A673 (cell line): ENCODE measurements at regions not wholly inside any gene's neighbourhood (a gene's known extent, or its start where the extent isn't known, plus 50 kb on each side); places are given as distances from the start of the nearest gene placed in this dataset.

Experiments
- BruUV-seq: library from RNA; stranded (reverse); fragments of 400-500 nt; replicated peaks from 2 replicates; lab custom pipeline; 2021; lab: Mats Ljungman, UMichigan
- CTCF ChIA-PET: fragments of 300-600 bp; sonication (Branson Sonifier 250); formaldehyde crosslinking; loops from one replicate; lab custom pipeline; 2022; ENCODE audit warnings: antibody characterized with exemption; lab: Charles Lee
- POLR2A ChIA-PET: fragments of 300-600 bp; sonication (Branson Sonifier 250); formaldehyde crosslinking; loops from one replicate; lab custom pipeline; 2022; ENCODE audit warnings: antibody characterized with exemption; ENCODE audit not compliant: low non-redundant PET; lab: Charles Lee
- DNase-seq: peaks from one replicate; pipeline ENCODE4 v3.0.0-alpha.2; 2015; ENCODE audit warnings: low spot score
- H3K27ac ChIP-seq: fragments of 200-600 bp; sonication (generic); 2 replicates; pipeline ENCODE4 v1.5.1; 2016; ENCODE audit warnings: mixed run types, low read depth, mild to moderate bottlenecking, mixed read lengths, antibody characterized with exemption, low read length; ENCODE audit not compliant: poor library complexity, severe bottlenecking
- H3K27me3 ChIP-seq: fragments of 200-600 bp; sonication (generic); replicated peaks from 2 replicates; pipeline ENCODE4 v1.6.1; 2017; ENCODE audit warnings: mixed run types, low read depth, mild to moderate bottlenecking, mixed read lengths, antibody characterized with exemption, low read length; ENCODE audit not compliant: insufficient read depth, poor library complexity
- H3K36me3 ChIP-seq: fragments of 200-600 bp; sonication (generic); 2 replicates; pipeline ENCODE4 v1.6.1; 2016; ENCODE audit warnings: mixed run types, mild to moderate bottlenecking, mixed read lengths, antibody characterized with exemption, low read length; ENCODE audit not compliant: insufficient read depth, poor library complexity, severe bottlenecking
- H3K4me1 ChIP-seq: fragments of 200-600 bp; sonication (generic); 2 replicates; pipeline ENCODE4 v1.6.1; 2017; ENCODE audit warnings: mixed run types, mild to moderate bottlenecking, mixed read lengths, antibody characterized with exemption, low read length; ENCODE audit not compliant: insufficient read depth, poor library complexity, severe bottlenecking
- H3K4me3 ChIP-seq: fragments of 200-600 bp; sonication (generic); 2 replicates; pipeline ENCODE4 v1.5.1; 2016; ENCODE audit warnings: low read depth, mixed run types, mild to moderate bottlenecking, mixed read lengths, low read length; ENCODE audit not compliant: poor library complexity, severe bottlenecking
- H3K9me3 ChIP-seq: fragments of 200-600 bp; sonication (generic); 2 replicates; pipeline ENCODE4 v1.6.1; 2016; ENCODE audit warnings: mixed run types, low read depth, mild to moderate bottlenecking, mixed read lengths, antibody characterized with exemption, low read length; ENCODE audit not compliant: poor library complexity, severe bottlenecking
- CTCF ChIP-seq: fragments of 300-800, 200-600 bp; sonication (generic); conservative IDR thresholded peaks from 2 replicates; pipeline ENCODE4 v1.5.1; 2017; ENCODE audit warnings: low read depth, mild to moderate bottlenecking, antibody characterized with exemption, low read length, moderate library complexity, mixed read lengths
- EZH2 ChIP-seq: fragments of 200-600 bp; sonication (generic); IDR thresholded peaks from 2 replicates; pipeline ENCODE4 v1.6.1; 2017; ENCODE audit warnings: borderline replicate concordance, low read depth, mild to moderate bottlenecking, mixed read lengths, antibody characterized with exemption, low read length; ENCODE audit not compliant: poor library complexity, severe bottlenecking
- intact Hi-C: fragments of 100-400 bp; cut with micrococcal nuclease; formaldehyde crosslinking; loops from one replicate; pipeline ENCODE4 v1.10.0; 2022; ENCODE audit not compliant: unreplicated experiment

DNA sequence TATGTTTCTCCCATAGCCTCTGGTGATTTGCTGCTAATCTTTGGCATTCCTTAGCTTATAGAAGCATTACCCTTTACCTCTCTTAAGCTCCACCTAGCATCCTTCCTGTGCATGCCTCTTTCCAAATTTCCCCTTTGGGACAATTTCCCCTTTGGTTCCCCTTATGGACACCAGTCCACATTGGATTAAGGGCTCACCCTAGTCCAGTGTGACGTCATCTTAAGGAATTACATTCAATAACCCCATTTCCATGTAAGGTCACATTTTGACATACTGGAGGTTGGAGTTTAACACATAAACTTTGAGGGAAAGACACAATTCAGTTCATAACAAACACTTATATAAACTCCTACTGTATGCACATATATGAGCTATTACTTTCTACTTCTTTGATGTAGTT, 916.6 kb downstream of the SLC4A3 start:
- Histone ChIP-seq H3K4me3 (no peak overlapping the region), H3K4me1 (no peaks in the 10 kb centered on the region), H3K27me3 (no peaks in the 10 kb centered on the region), H3K36me3 (no peaks in the 10 kb centered on the region), H3K27ac (no peak overlapping the region), H3K9me3 (no peaks in the 10 kb centered on the region)
- no peak for DNase-seq
- POLR2A ChIA-PET = no interaction called here
- TF ChIP-seq EZH2 = no peak
- TF ChIP-seq CTCF = no peak
- CTCF ChIA-PET = no interaction called here
- intact Hi-C loops = no loop called here
- no TSS peak for BruUV-seq

GRCh38 chr2:220550995-220551700, 923.7 kb downstream of the SLC4A3 start:
- Histone ChIP-seq H3K27ac (no peak overlapping the region), H3K4me1 (peaks cover under 1% of the 10 kb centered on the region), H3K36me3 (no peaks in the 10 kb centered on the region), H3K9me3 (no peaks in the 10 kb centered on the region), H3K4me3 (no peak overlapping the region), H3K27me3 (no peaks in the 10 kb centered on the region)
- DNase-seq = no peak
- intact Hi-C loops = no loop called here
- POLR2A ChIA-PET = no interaction called here
- CTCF ChIA-PET = no interaction called here
- no peak for TF ChIP-seq EZH2
- no TSS peak for BruUV-seq

DNA sequence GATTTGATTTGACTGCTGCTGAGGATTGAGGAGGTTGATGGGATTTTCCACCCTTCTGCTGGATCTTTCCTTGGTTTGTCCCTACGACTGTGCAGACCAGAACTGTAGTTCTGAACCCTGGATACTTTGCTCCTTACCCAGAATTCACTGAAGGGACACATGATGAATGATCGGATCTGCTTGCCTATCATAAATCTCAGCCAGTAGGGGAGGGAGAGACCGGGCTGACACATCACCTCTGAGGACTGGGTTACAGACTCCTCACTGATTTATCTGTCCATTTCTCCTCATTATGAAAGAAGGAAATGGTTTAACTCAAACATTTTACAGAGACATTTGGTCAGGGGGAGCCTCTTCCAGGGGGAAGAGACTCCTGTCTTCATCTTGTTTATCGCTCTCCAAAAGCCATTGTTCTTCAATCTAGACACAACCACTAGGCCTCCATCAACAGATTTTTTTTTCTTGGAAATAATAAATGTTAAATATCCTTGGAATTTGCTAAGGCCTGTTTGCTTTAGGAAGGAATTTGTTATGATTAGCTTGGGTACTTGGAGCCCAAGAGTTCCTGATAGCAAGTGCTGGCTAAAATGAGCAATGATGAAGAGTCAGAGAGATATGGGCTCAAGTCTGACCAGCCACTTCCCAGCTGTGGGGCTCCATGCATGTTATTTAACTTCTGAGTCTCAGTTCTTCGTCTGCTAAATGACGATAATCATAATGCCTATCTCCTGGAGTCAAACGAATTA, 925.5 kb downstream of the SLC4A3 start:
- Histone ChIP-seq H3K9me3 (no peaks in the 10 kb centered on the region), H3K36me3 (no peaks in the 10 kb centered on the region), H3K27ac (no peak overlapping the region), H3K27me3 (no peaks in the 10 kb centered on the region), H3K4me3 (no peak overlapping the region), H3K4me1 (peaks cover 3% of the 10 kb centered on the region)
- no peak for DNase-seq
- ChIA-PET CTCF (no interaction called here), POLR2A (no interaction called here)
- no TSS peak for BruUV-seq
- intact Hi-C loops = no loop called here
- no peak for TF ChIP-seq EZH2
- no peak for TF ChIP-seq CTCF
